ENCODE measurements at regions not wholly inside any gene's neighbourhood (a gene's known extent, or its start where the extent isn't known, plus 50 kb on each side); places are given as distances from the start of the nearest gene placed in this dataset.

DNA sequence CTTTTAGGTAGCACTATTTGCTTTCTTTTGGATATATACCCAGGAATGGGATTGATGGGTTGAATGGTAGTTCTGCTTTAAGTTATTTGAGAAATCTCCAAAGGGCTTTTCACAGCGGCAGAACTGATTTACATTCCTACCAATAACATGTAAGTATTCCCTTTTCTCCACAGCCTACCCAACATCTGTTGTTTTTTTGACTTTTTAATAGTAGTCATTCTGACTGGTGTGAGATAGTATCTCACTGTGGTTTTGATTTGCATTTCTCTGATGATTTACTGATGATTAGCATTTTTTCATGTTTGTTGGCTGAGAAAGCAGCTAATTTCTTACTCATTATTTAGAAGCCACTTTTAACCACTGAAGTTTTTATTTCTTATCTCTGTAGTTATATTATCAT, 221.1 kb upstream of the ACTBL2 start:
- Mint-ChIP-seq H3K27me3 (peaks cover 8% of the 10 kb centered on the region), H3K4me1 (peaks cover 0 to 3% (median 0%) of the 10 kb centered on the region in 4 donors), H3K4me3 (no peak overlapping the region), H3K9me3 (peaks cover 0 to 6% (median 1%) of the 10 kb centered on the region in 7 donors), H3K36me3 (no peaks in the 10 kb centered on the region), H3K27ac (no peak overlapping the region)
- ATAC-seq (ENCODE audit: low read depth in 2 of 2), result no peak
- H3K9me3 ChIP-seq (ENCODE audit: control insufficient read depth in 2 of 2, low read length in 2 of 2), result no peaks in the 10 kb centered on the region
- no peak for DNase-seq
- H3K27me3 ChIP-seq (ENCODE audit: control insufficient read depth, insufficient read depth, low read length), result no peaks in the 10 kb centered on the region
- H3K27ac ChIP-seq (ENCODE audit: insufficient read depth, low read length, poor library complexity, severe bottlenecking), result no peak overlapping the region
- H3K4me1 ChIP-seq (ENCODE audit: control insufficient read depth, insufficient read depth, low read length, poor library complexity, severe bottlenecking), result no peaks in the 10 kb centered on the region
- no peaks in the 10 kb centered on the region for H3K36me3 ChIP-seq (ENCODE audit: control insufficient read depth, insufficient read depth, low read length)
- no peak overlapping the region for H3K4me3 ChIP-seq (ENCODE audit: low read depth, low read length)

DNA sequence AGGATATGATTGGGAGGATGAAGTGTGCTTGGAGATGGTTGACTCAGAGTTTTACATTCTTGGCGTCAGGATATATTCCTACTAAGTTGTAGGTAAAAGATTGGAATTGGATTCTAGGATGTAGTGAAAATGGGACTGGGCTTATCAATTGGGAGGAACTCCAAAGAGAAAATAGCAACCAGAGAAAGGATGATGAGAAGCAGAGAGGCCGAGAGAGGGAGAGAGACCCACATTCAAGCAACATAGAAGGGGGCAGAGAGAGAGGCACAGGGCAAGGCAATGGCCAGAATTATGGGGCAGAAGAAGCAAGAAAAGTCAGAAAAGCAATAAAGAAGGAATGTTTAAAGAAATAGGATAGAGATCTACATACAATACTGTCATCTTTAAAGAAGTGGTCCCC, 217.9 kb upstream of the ACTBL2 start:
- Mint-ChIP-seq H3K36me3 (no peaks in the 10 kb centered on the region), H3K4me1 (peaks cover 0 to 3% (median 0%) of the 10 kb centered on the region in 4 donors), H3K4me3 (no peak overlapping the region), H3K27ac (no peak overlapping the region), H3K9me3 (peaks cover 0 to 4% (median 0%) of the 10 kb centered on the region in 7 donors), H3K27me3 (peaks cover 8% of the 10 kb centered on the region)
- Histone ChIP-seq H3K4me1 (ENCODE audit: control insufficient read depth, insufficient read depth, low read length, poor library complexity, severe bottlenecking) (no peaks in the 10 kb centered on the region), H3K4me3 (ENCODE audit: low read depth, low read length) (no peak overlapping the region), H3K36me3 (ENCODE audit: control insufficient read depth, insufficient read depth, low read length) (no peaks in the 10 kb centered on the region), H3K27ac (ENCODE audit: insufficient read depth, low read length, poor library complexity, severe bottlenecking) (no peak overlapping the region), H3K9me3 (ENCODE audit: control insufficient read depth in 2 of 2, low read length in 2 of 2) (no peaks in the 10 kb centered on the region), H3K27me3 (ENCODE audit: control insufficient read depth, insufficient read depth, low read length) (no peaks in the 10 kb centered on the region)
- ATAC-seq (ENCODE audit: low read depth in 2 of 2), result no peak
- no peak for DNase-seq

DNA sequence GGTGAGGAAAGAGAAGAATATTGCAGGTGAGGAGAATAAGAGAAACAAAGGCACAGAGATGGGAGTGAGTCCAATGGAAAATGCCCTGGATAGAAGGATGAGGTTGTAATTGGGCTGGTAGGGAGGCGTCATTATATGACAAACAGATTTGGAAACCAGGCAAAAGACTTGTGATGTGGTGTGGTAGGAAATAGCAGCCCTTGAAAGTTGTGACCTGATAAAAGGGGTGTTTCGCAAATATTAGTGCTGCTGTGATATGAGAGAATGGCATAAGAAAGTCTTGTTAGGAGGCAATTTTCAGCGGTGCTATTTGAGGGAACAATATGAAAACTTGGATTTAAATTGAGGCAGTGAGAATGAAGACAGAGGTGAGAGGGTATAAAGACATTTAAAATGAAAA, 217.5 kb upstream of the ACTBL2 start:
- no peak overlapping the region for H3K27ac Mint-ChIP-seq
- H3K4me1 ChIP-seq (ENCODE audit: control insufficient read depth, insufficient read depth, low read length, poor library complexity, severe bottlenecking), result no peaks in the 10 kb centered on the region
- H3K4me3 Mint-ChIP-seq, result no peak overlapping the region
- H3K4me1 Mint-ChIP-seq, result peaks cover 0 to 3% (median 0%) of the 10 kb centered on the region in 4 donors
- no peaks in the 10 kb centered on the region for H3K27me3 ChIP-seq (ENCODE audit: control insufficient read depth, insufficient read depth, low read length)
- no peak overlapping the region for H3K27ac ChIP-seq (ENCODE audit: insufficient read depth, low read length, poor library complexity, severe bottlenecking)
- peaks cover 0 to 4% (median 0%) of the 10 kb centered on the region in 7 donors for H3K9me3 Mint-ChIP-seq
- H3K36me3 Mint-ChIP-seq, result no peaks in the 10 kb centered on the region
- DNase-seq (no peak), ATAC-seq (ENCODE audit: low read depth in 2 of 2) (no peak)
- H3K4me3 ChIP-seq (ENCODE audit: low read depth, low read length), result no peak overlapping the region
- H3K27me3 Mint-ChIP-seq, result peaks cover 8% of the 10 kb centered on the region
- H3K9me3 ChIP-seq (ENCODE audit: control insufficient read depth in 2 of 2, low read length in 2 of 2), result no peaks in the 10 kb centered on the region
- H3K36me3 ChIP-seq (ENCODE audit: control insufficient read depth, insufficient read depth, low read length), result no peaks in the 10 kb centered on the region

DNA sequence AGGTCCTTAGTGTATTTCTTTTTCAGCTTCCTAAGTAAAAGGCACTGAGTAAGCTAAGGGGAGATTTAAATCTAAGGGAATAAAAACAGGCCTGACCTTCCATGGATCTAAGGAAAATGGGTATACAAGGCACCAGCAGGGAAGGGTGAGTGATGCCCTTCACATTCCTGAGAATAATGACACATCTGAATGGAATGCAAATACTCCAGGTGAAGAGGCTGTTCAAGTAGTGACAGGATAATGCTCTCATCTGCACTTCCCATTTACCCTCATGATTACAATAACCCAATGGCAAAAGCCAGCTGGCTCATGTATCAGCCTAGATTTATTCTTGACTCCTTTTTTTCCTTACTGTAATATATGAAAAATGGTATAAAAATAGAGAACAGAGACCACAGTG, 216.2 kb upstream of the ACTBL2 start:
- H3K36me3 Mint-ChIP-seq, result no peaks in the 10 kb centered on the region
- Histone ChIP-seq H3K9me3 (ENCODE audit: control insufficient read depth in 2 of 2, low read length in 2 of 2) (no peaks in the 10 kb centered on the region), H3K27ac (ENCODE audit: insufficient read depth, low read length, poor library complexity, severe bottlenecking) (no peak overlapping the region), H3K4me3 (ENCODE audit: low read depth, low read length) (no peak overlapping the region), H3K4me1 (ENCODE audit: control insufficient read depth, insufficient read depth, low read length, poor library complexity, severe bottlenecking) (no peaks in the 10 kb centered on the region), H3K36me3 (ENCODE audit: control insufficient read depth, insufficient read depth, low read length) (no peaks in the 10 kb centered on the region), H3K27me3 (ENCODE audit: control insufficient read depth, insufficient read depth, low read length) (no peaks in the 10 kb centered on the region)
- peaks cover 8% of the 10 kb centered on the region for H3K27me3 Mint-ChIP-seq
- no peak overlapping the region for H3K27ac Mint-ChIP-seq
- H3K4me3 Mint-ChIP-seq, result no peak overlapping the region
- ATAC-seq (ENCODE audit: low read depth in 2 of 2) (no peak), DNase-seq (no peak)
- peaks cover 0 to 3% (median 0%) of the 10 kb centered on the region in 7 donors for H3K9me3 Mint-ChIP-seq
- H3K4me1 Mint-ChIP-seq, result no peaks in the 10 kb centered on the region

DNA sequence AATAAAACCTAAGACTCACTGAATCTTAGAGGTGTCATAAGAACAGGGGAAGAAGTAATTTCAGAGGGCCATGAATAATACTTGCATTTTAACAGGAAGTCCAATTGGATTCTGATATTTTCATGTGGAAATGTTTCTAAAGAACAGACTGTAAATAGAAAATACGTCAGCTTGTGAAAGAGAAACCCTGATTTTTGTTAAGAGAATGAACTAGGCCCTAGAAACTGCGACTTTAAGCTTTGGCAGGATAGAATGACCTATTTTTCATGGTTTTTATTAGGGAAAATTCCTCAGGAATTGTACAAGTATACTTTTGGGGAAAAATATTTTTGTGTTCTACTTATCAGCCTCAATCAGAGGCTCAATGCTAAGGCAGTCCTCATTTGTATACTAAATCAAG, 215.5 kb upstream of the ACTBL2 start:
- H3K9me3 Mint-ChIP-seq, result peaks cover 0 to 3% (median 0%) of the 10 kb centered on the region in 7 donors
- Histone ChIP-seq H3K4me1 (ENCODE audit: control insufficient read depth, insufficient read depth, low read length, poor library complexity, severe bottlenecking) (no peaks in the 10 kb centered on the region), H3K27ac (ENCODE audit: insufficient read depth, low read length, poor library complexity, severe bottlenecking) (no peak overlapping the region), H3K36me3 (ENCODE audit: control insufficient read depth, insufficient read depth, low read length) (no peaks in the 10 kb centered on the region), H3K4me3 (ENCODE audit: low read depth, low read length) (no peak overlapping the region), H3K27me3 (ENCODE audit: control insufficient read depth, insufficient read depth, low read length) (no peaks in the 10 kb centered on the region), H3K9me3 (ENCODE audit: control insufficient read depth in 2 of 2, low read length in 2 of 2) (no peaks in the 10 kb centered on the region)
- ATAC-seq (ENCODE audit: low read depth in 2 of 2) (no peak), DNase-seq (no peak)
- H3K4me1 Mint-ChIP-seq, result no peaks in the 10 kb centered on the region
- H3K36me3 Mint-ChIP-seq, result no peaks in the 10 kb centered on the region
- no peak overlapping the region for H3K27ac Mint-ChIP-seq
- H3K4me3 Mint-ChIP-seq, result no peak overlapping the region
- H3K27me3 Mint-ChIP-seq, result peaks cover 5% of the 10 kb centered on the region

DNA sequence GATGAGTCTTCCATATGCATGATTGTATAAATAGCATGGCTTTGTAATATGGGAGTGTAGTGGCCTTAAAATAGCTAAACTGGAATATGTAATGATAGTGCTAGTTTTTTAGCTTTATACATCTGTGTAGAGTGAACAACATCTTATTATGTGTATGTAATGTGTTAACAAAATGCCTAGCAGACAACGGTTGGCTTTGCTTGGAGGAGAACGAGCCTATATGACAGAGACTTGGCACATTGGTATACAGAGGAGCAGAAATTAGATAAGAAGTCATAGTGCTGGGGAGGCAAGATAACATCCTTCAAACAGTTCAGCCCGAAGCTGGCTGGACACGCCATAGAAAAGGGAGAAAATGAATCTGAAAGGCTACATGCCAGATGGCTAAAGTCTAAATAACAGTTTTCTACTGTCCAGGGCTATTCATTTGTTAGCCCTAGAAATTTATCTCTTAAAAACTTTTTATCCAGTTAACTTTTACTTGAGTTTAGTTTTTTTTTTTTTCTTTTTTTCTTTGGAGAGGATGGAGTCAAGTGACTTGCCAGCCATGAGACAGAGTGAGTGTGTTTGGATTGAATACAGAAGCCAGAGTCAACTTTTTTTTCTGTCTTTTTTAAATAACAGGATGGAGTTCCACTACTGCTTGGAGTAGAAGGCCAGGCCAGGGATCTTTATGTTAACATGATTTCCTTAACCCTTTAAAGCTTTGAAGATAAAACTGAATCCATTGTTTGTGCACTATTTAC, 214.4 kb upstream of the ACTBL2 start:
- Mint-ChIP-seq H3K9me3 (peaks cover 0 to 3% (median 0%) of the 10 kb centered on the region in 7 donors), H3K27ac (no peak overlapping the region), H3K4me1 (no peaks in the 10 kb centered on the region), H3K4me3 (no peak overlapping the region), H3K27me3 (peaks cover 5% of the 10 kb centered on the region), H3K36me3 (no peaks in the 10 kb centered on the region)
- H3K4me1 ChIP-seq (ENCODE audit: control insufficient read depth, insufficient read depth, low read length, poor library complexity, severe bottlenecking), result no peaks in the 10 kb centered on the region
- DNase-seq (no peak), ATAC-seq (ENCODE audit: low read depth in 2 of 2) (no peak)
- no peaks in the 10 kb centered on the region for H3K9me3 ChIP-seq (ENCODE audit: control insufficient read depth in 2 of 2, low read length in 2 of 2)
- no peak overlapping the region for H3K4me3 ChIP-seq (ENCODE audit: low read depth, low read length)
- H3K27me3 ChIP-seq (ENCODE audit: control insufficient read depth, insufficient read depth, low read length), result no peaks in the 10 kb centered on the region
- no peaks in the 10 kb centered on the region for H3K36me3 ChIP-seq (ENCODE audit: control insufficient read depth, insufficient read depth, low read length)
- H3K27ac ChIP-seq (ENCODE audit: insufficient read depth, low read length, poor library complexity, severe bottlenecking), result no peak overlapping the region

DNA sequence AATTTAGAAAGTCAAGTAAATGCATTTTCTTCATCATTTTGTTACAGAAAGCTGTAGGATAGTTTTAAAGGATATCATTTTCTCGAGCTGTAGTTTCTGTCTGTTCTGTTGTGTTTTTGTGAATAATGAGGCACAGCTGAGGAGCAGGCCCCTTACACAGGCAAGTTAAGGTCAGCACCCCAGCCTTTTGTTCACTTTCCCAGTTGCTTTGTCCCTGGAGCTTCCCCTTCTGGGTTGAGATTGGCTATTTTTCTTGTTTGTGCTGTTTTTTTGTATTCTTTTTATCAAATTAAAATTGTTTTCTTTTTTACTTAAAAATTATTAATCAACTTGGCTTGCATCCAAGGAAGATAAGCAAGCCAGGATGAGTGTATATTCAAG, 213.8 kb upstream of the ACTBL2 start:
- H3K36me3 ChIP-seq (ENCODE audit: control insufficient read depth, insufficient read depth, low read length), result no peaks in the 10 kb centered on the region
- ATAC-seq (ENCODE audit: low read depth in 2 of 2) (no peak), DNase-seq (no peak)
- no peak overlapping the region for H3K4me3 ChIP-seq (ENCODE audit: low read depth, low read length)
- H3K4me1 ChIP-seq (ENCODE audit: control insufficient read depth, insufficient read depth, low read length, poor library complexity, severe bottlenecking), result no peaks in the 10 kb centered on the region
- H3K4me1 Mint-ChIP-seq, result no peaks in the 10 kb centered on the region
- H3K36me3 Mint-ChIP-seq, result no peaks in the 10 kb centered on the region
- H3K27me3 Mint-ChIP-seq, result peaks cover 5% of the 10 kb centered on the region
- peaks cover 0 to 3% (median 0%) of the 10 kb centered on the region in 7 donors for H3K9me3 Mint-ChIP-seq
- H3K27ac ChIP-seq (ENCODE audit: insufficient read depth, low read length, poor library complexity, severe bottlenecking), result no peak overlapping the region
- no peak overlapping the region for H3K4me3 Mint-ChIP-seq
- H3K27me3 ChIP-seq (ENCODE audit: control insufficient read depth, insufficient read depth, low read length), result no peaks in the 10 kb centered on the region
- H3K9me3 ChIP-seq (ENCODE audit: control insufficient read depth in 2 of 2, low read length in 2 of 2), result no peaks in the 10 kb centered on the region
- H3K27ac Mint-ChIP-seq, result no peak overlapping the region

DNA sequence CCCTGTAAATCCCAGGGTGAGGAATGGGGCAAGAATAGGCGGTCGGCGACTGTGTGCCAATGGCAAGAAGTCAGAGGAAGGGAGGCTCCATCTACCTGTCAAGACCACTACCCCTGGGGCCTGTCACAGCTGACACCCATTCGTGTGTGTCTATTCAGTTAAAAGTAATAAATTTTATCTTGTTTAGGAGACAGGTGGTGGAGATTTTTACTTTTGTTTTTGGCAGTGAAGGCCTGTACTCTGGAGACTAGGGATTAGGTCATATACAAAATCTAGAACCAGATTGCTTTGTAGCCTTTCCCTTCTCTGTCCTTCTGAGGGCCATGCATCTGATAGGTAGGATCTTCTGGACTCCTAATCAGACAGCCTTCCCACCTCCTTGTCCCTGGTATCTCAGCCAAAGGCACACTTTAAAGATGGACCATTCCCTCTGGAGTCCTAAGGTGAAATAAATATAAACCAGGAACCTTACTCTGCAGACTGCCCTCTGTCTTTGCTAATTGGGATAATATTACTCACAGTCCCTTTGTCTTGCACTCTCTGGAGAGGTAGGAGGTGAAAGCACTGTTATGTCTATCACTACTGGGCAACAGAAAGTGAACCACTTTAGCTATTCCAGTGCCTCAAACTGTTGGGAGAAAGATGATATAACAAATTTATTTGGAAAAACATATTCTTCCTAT, 213.2 kb upstream of the ACTBL2 start:
- no peaks in the 10 kb centered on the region for H3K9me3 ChIP-seq (ENCODE audit: control insufficient read depth in 2 of 2, low read length in 2 of 2)
- Mint-ChIP-seq H3K27ac (no peak overlapping the region), H3K36me3 (no peaks in the 10 kb centered on the region), H3K9me3 (peaks cover 0 to 3% (median 0%) of the 10 kb centered on the region in 7 donors), H3K4me1 (no peaks in the 10 kb centered on the region), H3K27me3 (peaks cover 5% of the 10 kb centered on the region), H3K4me3 (no peak overlapping the region)
- no peak overlapping the region for H3K27ac ChIP-seq (ENCODE audit: insufficient read depth, low read length, poor library complexity, severe bottlenecking)
- DNase-seq (no peak), ATAC-seq (ENCODE audit: low read depth in 2 of 2) (no peak)
- H3K4me1 ChIP-seq (ENCODE audit: control insufficient read depth, insufficient read depth, low read length, poor library complexity, severe bottlenecking), result no peaks in the 10 kb centered on the region
- no peaks in the 10 kb centered on the region for H3K27me3 ChIP-seq (ENCODE audit: control insufficient read depth, insufficient read depth, low read length)
- no peak overlapping the region for H3K4me3 ChIP-seq (ENCODE audit: low read depth, low read length)
- no peaks in the 10 kb centered on the region for H3K36me3 ChIP-seq (ENCODE audit: control insufficient read depth, insufficient read depth, low read length)

All from CD4-positive, CD25-positive, alpha-beta regulatory T cell (primary cell).